B cell (primary cell): ENCODE measurements at regions not wholly inside any gene's neighbourhood (a gene's known extent, or its start where the extent isn't known, plus 50 kb on each side); places are given as distances from the start of the nearest gene placed in this dataset.

ENCODE experiments used
- ATAC-seq: fragments of 200-7000 bp; cut with Tn5 transposase; one replicate; pipeline ENCODE4 v1.10.0; 2021; ENCODE audit warnings: low read depth, mild to moderate bottlenecking, moderate number of reproducible peaks, moderate library complexity
- CTCF ChIA-PET: fragments of 350-600 bp; sonication (Branson Sonifier 250); formaldehyde crosslinking; loops from one replicate; lab custom pipeline; 2021; ENCODE audit warnings: antibody characterized with exemption, inconsistent platforms; lab: Charles Lee
- POLR2A ChIA-PET: fragments of 350-600 bp; sonication (Branson Sonifier 250); formaldehyde crosslinking; loops from one replicate; lab custom pipeline; 2021; ENCODE audit warnings: antibody characterized with exemption; lab: Charles Lee
- DNase-seq: peaks from one replicate; pipeline ENCODE4 v3.0.0; 2013
- H2AFZ ChIP-seq: 2 replicates; pipeline ENCODE4 v1.6.1; 2012; ENCODE audit warnings: mild to moderate bottlenecking, low read depth, low read length; ENCODE audit not compliant: insufficient read depth, poor library complexity, severe bottlenecking
- H3K27ac ChIP-seq, 2 donors: 1 replicate in 1 of 2; 2 replicates in 1 of 2; pipeline ENCODE4 v1.5.1; 2012 to 2013; ENCODE audit warnings: low read length in 2 of 2, mild to moderate bottlenecking in 2 of 2, moderate library complexity in 1 of 2
- H3K27me3 ChIP-seq, 4 experiments: fragments of 200-600 bp in 1 of 4; sonication (generic) in 1 of 4; replicated peaks in 1 of 4; 1 replicate in 2 of 4; 2 replicates in 2 of 4; pipeline versions ENCODE4 v1.6.1 to v1.7.0; 2013 to 2016; ENCODE audit warnings: low read length in 3 of 4, mild to moderate bottlenecking in 2 of 4, mixed read lengths in 1 of 4, moderate library complexity in 1 of 4; ENCODE audit not compliant: insufficient read depth in 4 of 4, control insufficient read depth in 3 of 4; ENCODE audit errors: control extremely low read depth in 1 of 4
- H3K36me3 ChIP-seq, 2 experiments: replicated peaks in 1 of 2; 1 replicate in 1 of 2; 2 replicates in 1 of 2; pipeline versions ENCODE4 v1.6.1 to v1.7.1; 2013; ENCODE audit warnings: low read length in 1 of 2; ENCODE audit not compliant: insufficient read depth in 2 of 2, control insufficient read depth in 1 of 2; ENCODE audit errors: control extremely low read depth in 1 of 2, extremely low read depth in 1 of 2
- H3K4me1 ChIP-seq, 2 donors: fragments of 200-600 bp in 1 of 2; sonication (generic) in 1 of 2; 1 replicate in 1 of 2; 2 replicates in 1 of 2; pipeline versions ENCODE4 v1.5.1 to v1.6.1; 2013 to 2017; ENCODE audit warnings: low read length in 2 of 2; ENCODE audit not compliant: control insufficient read depth in 2 of 2, insufficient read depth in 2 of 2
- H3K4me2 ChIP-seq: replicated peaks from 2 replicates; pipeline ENCODE3; 2012; ENCODE audit warnings: mild to moderate bottlenecking, low read depth, low read length; ENCODE audit not compliant: poor library complexity, severe bottlenecking
- H3K4me3 ChIP-seq, 5 experiments: fragments of 200-600 bp in 1 of 5; sonication (generic) in 1 of 5; 1 replicate in 3 of 5; 2 replicates in 2 of 5; pipeline versions ENCODE4 v1.5.1 to v1.7.0; 2011 to 2016; ENCODE audit warnings: low read length in 4 of 5, mild to moderate bottlenecking in 4 of 5, low read depth in 2 of 5, control low read depth in 1 of 5, moderate library complexity in 1 of 5; ENCODE audit not compliant: insufficient read depth in 1 of 5; ENCODE audit errors: control extremely low read depth in 1 of 5, extremely low read depth in 1 of 5
- H3K79me2 ChIP-seq: fragments of 200-600 bp; sonication (generic); one replicate; pipeline ENCODE4 v1.6.0; 2016; ENCODE audit warnings: low read length; ENCODE audit not compliant: control insufficient read depth, insufficient read depth
- H3K9ac ChIP-seq: fragments of 200-600 bp; sonication (generic); 2 replicates; pipeline ENCODE4 v1.6.1; 2017; ENCODE audit warnings: mild to moderate bottlenecking, low read length, moderate library complexity
- H3K9me3 ChIP-seq, 3 donors: one replicate each; pipeline versions ENCODE4 v1.6.1 to v1.7.1; 2013; ENCODE audit warnings: low read length in 2 of 3; ENCODE audit not compliant: control insufficient read depth in 2 of 3, insufficient read depth in 1 of 3; ENCODE audit errors: control extremely low read depth in 1 of 3
- H4K20me1 ChIP-seq: 2 replicates; pipeline ENCODE4 v1.6.0; 2012; ENCODE audit warnings: mild to moderate bottlenecking, low read length; ENCODE audit not compliant: insufficient read depth, control insufficient read depth, poor library complexity, severe bottlenecking
- H3K27ac Mint-ChIP-seq: one replicate; pipeline ENCODE4 v1.8.0; 2021; ENCODE audit warnings: mixed read lengths
- H3K27me3 Mint-ChIP-seq: one replicate; pipeline ENCODE4 v1.8.0; 2021; ENCODE audit warnings: mixed read lengths
- H3K4me1 Mint-ChIP-seq: one replicate; pipeline ENCODE4 v1.8.0; 2021; ENCODE audit warnings: mixed read lengths
- H3K4me3 Mint-ChIP-seq: one replicate; pipeline ENCODE4 v1.8.0; 2021; ENCODE audit warnings: mixed read lengths
- H3K9me3 Mint-ChIP-seq: one replicate; pipeline ENCODE4 v1.8.0; 2022; ENCODE audit warnings: mixed read lengths; ENCODE audit not compliant: insufficient read depth
- EZH2 ChIP-seq: IDR thresholded peaks from 2 replicates; pipeline ENCODE4 v1.6.1; 2012; ENCODE audit warnings: borderline replicate concordance, low read depth, mild to moderate bottlenecking, moderate library complexity, low read length; ENCODE audit not compliant: insufficient read depth, poor library complexity, severe bottlenecking
- WGBS: methylation state at CpG from one replicate; pipeline ENCODE4 v1.1.5; 2013; ENCODE audit warnings: missing lambda C conversion rate; ENCODE audit not compliant: insufficient coverage; 5-methylcytosine and 5-hydroxymethylcytosine counted together
- intact Hi-C: fragments of 100-400 bp; cut with micrococcal nuclease; formaldehyde crosslinking; loops from one replicate; pipeline ENCODE4 v1.10.0; 2022
- TF ChIP-seq, protein P1 (sequence below): fragments of 200-600 bp; IDR thresholded peaks from one replicate; pipeline ENCODE4 v1.8.0; 2022; ENCODE audit warnings: antibody characterized with exemption, mild to moderate bottlenecking

DNA sequence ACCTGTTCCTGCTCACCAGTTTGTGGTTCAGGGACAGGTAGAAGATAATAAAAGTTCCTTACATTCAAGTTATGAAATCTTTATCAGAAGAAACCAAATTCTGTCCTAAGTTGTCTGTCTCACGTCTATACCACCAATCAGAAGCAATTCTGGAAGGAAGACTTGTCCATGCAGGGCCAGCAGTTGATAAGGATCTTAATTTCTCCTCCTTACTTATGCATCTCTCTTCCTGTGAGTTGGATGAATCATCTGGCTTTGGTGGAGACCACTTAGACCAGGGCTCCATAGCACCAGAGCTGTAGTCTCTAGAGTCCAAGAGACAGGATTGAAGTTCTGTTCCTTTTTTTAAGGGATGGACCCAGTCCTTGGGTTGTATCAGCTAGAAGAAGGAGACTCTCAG, 106.5 kb downstream of the APOB start:
- H3K27ac ChIP-seq = no peak overlapping the region
- H3K4me3 Mint-ChIP-seq = no peak overlapping the region
- no peak overlapping the region for H3K9ac ChIP-seq
- H4K20me1 ChIP-seq = no peaks in the 10 kb centered on the region
- no peaks in the 10 kb centered on the region for H3K4me1 Mint-ChIP-seq
- no peak for DNase-seq
- H3K36me3 ChIP-seq = no peaks in the 10 kb centered on the region
- H3K9me3 Mint-ChIP-seq = no peaks in the 10 kb centered on the region
- no peaks in the 10 kb centered on the region for H3K79me2 ChIP-seq
- peaks cover 41% of the 10 kb centered on the region for H3K27me3 Mint-ChIP-seq
- H3K4me1 ChIP-seq = no peaks in the 10 kb centered on the region
- peaks cover 0 to 10% (median 2%) of the 10 kb centered on the region in 4 experiments for H3K27me3 ChIP-seq
- intact Hi-C loops = no loop called here
- no peak overlapping the region for H2AFZ ChIP-seq
- no peak for ATAC-seq
- no peak overlapping the region for H3K4me3 ChIP-seq
- no peak overlapping the region for H3K4me2 ChIP-seq
- no peak for TF ChIP-seq EZH2
- TF ChIP-seq, protein P1, sequence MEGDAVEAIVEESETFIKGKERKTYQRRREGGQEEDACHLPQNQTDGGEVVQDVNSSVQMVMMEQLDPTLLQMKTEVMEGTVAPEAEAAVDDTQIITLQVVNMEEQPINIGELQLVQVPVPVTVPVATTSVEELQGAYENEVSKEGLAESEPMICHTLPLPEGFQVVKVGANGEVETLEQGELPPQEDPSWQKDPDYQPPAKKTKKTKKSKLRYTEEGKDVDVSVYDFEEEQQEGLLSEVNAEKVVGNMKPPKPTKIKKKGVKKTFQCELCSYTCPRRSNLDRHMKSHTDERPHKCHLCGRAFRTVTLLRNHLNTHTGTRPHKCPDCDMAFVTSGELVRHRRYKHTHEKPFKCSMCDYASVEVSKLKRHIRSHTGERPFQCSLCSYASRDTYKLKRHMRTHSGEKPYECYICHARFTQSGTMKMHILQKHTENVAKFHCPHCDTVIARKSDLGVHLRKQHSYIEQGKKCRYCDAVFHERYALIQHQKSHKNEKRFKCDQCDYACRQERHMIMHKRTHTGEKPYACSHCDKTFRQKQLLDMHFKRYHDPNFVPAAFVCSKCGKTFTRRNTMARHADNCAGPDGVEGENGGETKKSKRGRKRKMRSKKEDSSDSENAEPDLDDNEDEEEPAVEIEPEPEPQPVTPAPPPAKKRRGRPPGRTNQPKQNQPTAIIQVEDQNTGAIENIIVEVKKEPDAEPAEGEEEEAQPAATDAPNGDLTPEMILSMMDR = no peak
- CTCF ChIA-PET = no interaction called here
- H3K9me3 ChIP-seq = no peaks in the 10 kb centered on the region
- H3K27ac Mint-ChIP-seq = no peak overlapping the region
- WGBS = 80% methylated on average over 1 of the region's 1 CpG
- POLR2A ChIA-PET = no interaction called here

DNA sequence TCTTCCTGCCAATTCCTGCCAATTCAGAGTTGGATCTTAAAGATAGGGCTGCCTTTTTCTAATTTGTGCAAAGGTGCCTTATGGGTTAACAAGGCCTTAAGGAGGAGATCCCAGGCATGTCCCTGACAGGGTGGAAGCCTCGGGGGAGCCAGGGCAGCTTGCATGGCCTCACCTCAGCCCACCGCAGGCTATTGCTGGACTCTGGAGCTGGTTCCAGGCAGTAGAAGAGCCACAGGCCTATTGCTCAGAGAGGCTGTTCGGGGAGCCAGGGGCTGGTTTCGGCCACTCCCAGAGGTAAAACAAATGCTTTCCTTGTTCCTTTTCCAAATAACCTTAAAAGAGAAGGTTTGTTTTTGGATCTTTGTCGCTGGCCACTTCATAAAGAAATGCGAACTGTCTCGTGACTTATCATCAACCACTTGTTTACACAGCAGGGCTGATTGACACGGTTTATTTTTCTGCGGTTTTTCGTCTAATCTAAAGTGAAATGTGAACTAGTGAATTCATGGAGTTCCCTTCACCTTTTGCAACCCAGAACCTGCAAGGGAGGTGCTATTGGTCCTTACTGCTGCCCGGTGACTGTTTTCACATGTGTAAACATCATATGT, 108.6 kb downstream of the APOB start:
- no peak overlapping the region for H3K4me2 ChIP-seq
- no peaks in the 10 kb centered on the region for H3K4me1 ChIP-seq
- ATAC-seq (no peak), DNase-seq (no peak)
- CTCF ChIA-PET = interaction anchor here (0.9 kb wide), 1 partner anchor 26 kb away, joined by 3 read pairs; no protein-coding TSS in a partner anchor
- WGBS = 85% methylated on average over 4 of the region's 11 CpGs
- H3K9me3 ChIP-seq = no peaks in the 10 kb centered on the region
- Mint-ChIP-seq H3K9me3 (no peaks in the 10 kb centered on the region), H3K27me3 (peaks cover 40% of the 10 kb centered on the region), H3K4me3 (no peak overlapping the region), H3K27ac (no peak overlapping the region), H3K4me1 (no peaks in the 10 kb centered on the region)
- peaks cover 0 to 3% (median 2%) of the 10 kb centered on the region in 4 experiments for H3K27me3 ChIP-seq
- H2AFZ ChIP-seq = no peak overlapping the region
- POLR2A ChIA-PET = no interaction called here
- H3K9ac ChIP-seq = no peak overlapping the region
- H3K79me2 ChIP-seq = no peaks in the 10 kb centered on the region
- no peak overlapping the region for H3K27ac ChIP-seq
- intact Hi-C loops = no loop called here
- H3K36me3 ChIP-seq = no peaks in the 10 kb centered on the region
- H4K20me1 ChIP-seq = no peaks in the 10 kb centered on the region
- no peak overlapping the region for H3K4me3 ChIP-seq
- no peak for TF ChIP-seq EZH2
- TF ChIP-seq, protein P1 = no peak
